CD14-positive monocyte (primary cell): ENCODE measurements at regions not wholly inside any gene's neighbourhood (a gene's known extent, or its start where the extent isn't known, plus 50 kb on each side); places are given as distances from the start of the nearest gene placed in this dataset.

Experiments
- DNase-seq, 3 donors: peaks; one replicate each; pipeline ENCODE4 v3.0.0-alpha.2; 2011 to 2022
- H2AFZ ChIP-seq: 2 replicates; pipeline ENCODE4 v1.6.0; 2012; ENCODE audit warnings: mild to moderate bottlenecking, low read depth, low read length, inconsistent platforms; ENCODE audit not compliant: insufficient read depth, poor library complexity, severe bottlenecking
- H3K27ac ChIP-seq, 2 donors: 1 replicate in 1 of 2; 2 replicates in 1 of 2; pipeline ENCODE4 v1.5.1; 2012 to 2013; ENCODE audit warnings: low read length in 2 of 2, control low read depth in 1 of 2, inconsistent platforms in 1 of 2, low read depth in 1 of 2, mild to moderate bottlenecking in 1 of 2
- H3K27me3 ChIP-seq, 2 donors: one replicate each; pipeline versions ENCODE4 v1.6.0 to v1.6.1; 2011 to 2013; ENCODE audit warnings: low read length in 2 of 2; ENCODE audit not compliant: control insufficient read depth in 2 of 2, insufficient read depth in 2 of 2
- H3K36me3 ChIP-seq, 2 donors: replicated peaks in 1 of 2; 1 replicate in 1 of 2; 2 replicates in 1 of 2; pipeline versions ENCODE4 v1.5.1 to v1.6.1; 2012 to 2013; ENCODE audit warnings: low read length in 2 of 2, control low read depth in 1 of 2, inconsistent platforms in 1 of 2, mild to moderate bottlenecking in 1 of 2; ENCODE audit not compliant: insufficient read depth in 2 of 2, control insufficient read depth in 1 of 2
- H3K4me1 ChIP-seq, 2 donors: 1 replicate in 1 of 2; 2 replicates in 1 of 2; pipeline versions ENCODE4 v1.5.1 to v1.6.1; 2012 to 2013; ENCODE audit warnings: low read length in 2 of 2, control low read depth in 1 of 2, inconsistent platforms in 1 of 2, mild to moderate bottlenecking in 1 of 2, moderate library complexity in 1 of 2; ENCODE audit not compliant: insufficient read depth in 2 of 2, control insufficient read depth in 1 of 2
- H3K4me2 ChIP-seq: replicated peaks from 2 replicates; pipeline ENCODE3; 2012; ENCODE audit warnings: low read length, moderate library complexity, mild to moderate bottlenecking; ENCODE audit not compliant: poor library complexity, severe bottlenecking; ENCODE audit errors: extremely low read depth
- H3K4me3 ChIP-seq, 3 experiments: fragments of 200-600 bp in 1 of 3; sonication (generic) in 1 of 3; replicated peaks in 1 of 3; 1 replicate in 2 of 3; 2 replicates in 1 of 3; pipeline ENCODE4 v1.5.1; 2011 to 2013; ENCODE audit warnings: low read length in 3 of 3, mild to moderate bottlenecking in 3 of 3, control low read depth in 2 of 3, low read depth in 2 of 3, inconsistent platforms in 1 of 3, moderate library complexity in 1 of 3
- H3K79me2 ChIP-seq: 2 replicates; pipeline ENCODE4 v1.6.0; 2012; ENCODE audit warnings: mild to moderate bottlenecking, control low read depth, inconsistent platforms, low read length, moderate library complexity; ENCODE audit not compliant: insufficient read depth
- H3K9ac ChIP-seq: 2 replicates; pipeline ENCODE4 v1.6.0; 2017; ENCODE audit warnings: low read length, mild to moderate bottlenecking; ENCODE audit not compliant: insufficient read depth, poor library complexity, severe bottlenecking
- H3K9me3 ChIP-seq, 2 donors: replicated peaks in 1 of 2; 1 replicate in 1 of 2; 2 replicates in 1 of 2; pipeline versions ENCODE4 v1.5.1 to v1.6.1; 2012 to 2013; ENCODE audit warnings: low read length in 2 of 2, control low read depth in 1 of 2; ENCODE audit not compliant: control insufficient read depth in 1 of 2, insufficient read depth in 1 of 2
- H4K20me1 ChIP-seq: 2 replicates; pipeline ENCODE4 v1.6.0; 2012; ENCODE audit warnings: mild to moderate bottlenecking, low read length, control low read depth, moderate library complexity; ENCODE audit not compliant: insufficient read depth
- H3K27ac Mint-ChIP-seq, 7 donors: one replicate each; pipeline ENCODE4 v1.8.0; 2020; ENCODE audit warnings: mild to moderate bottlenecking in 7 of 7, mixed read lengths in 7 of 7, moderate library complexity in 6 of 7, inconsistent platforms in 2 of 7
- H3K27me3 Mint-ChIP-seq, 3 donors: one replicate each; pipeline ENCODE4 v1.8.0; 2021 to 2022; ENCODE audit warnings: low read depth in 3 of 3, mild to moderate bottlenecking in 3 of 3, mixed read lengths in 3 of 3, moderate library complexity in 3 of 3, inconsistent platforms in 1 of 3
- H3K36me3 Mint-ChIP-seq, 2 donors: one replicate each; pipeline ENCODE4 v1.8.0; 2020; ENCODE audit warnings: mixed read lengths in 2 of 2, inconsistent platforms in 1 of 2, mild to moderate bottlenecking in 1 of 2
- H3K4me1 Mint-ChIP-seq: one replicate; pipeline ENCODE4 v1.8.0; 2020; ENCODE audit warnings: mild to moderate bottlenecking, mixed read lengths
- H3K4me3 Mint-ChIP-seq, 2 donors: one replicate each; pipeline ENCODE4 v1.8.0; 2020; ENCODE audit warnings: mild to moderate bottlenecking in 2 of 2, mixed read lengths in 2 of 2, moderate library complexity in 1 of 2
- H3K9me3 Mint-ChIP-seq, 7 donors: one replicate each; pipeline ENCODE4 v1.8.0; 2020 to 2022; ENCODE audit warnings: mixed read lengths in 7 of 7, mild to moderate bottlenecking in 6 of 7, moderate library complexity in 6 of 7, inconsistent platforms in 2 of 7
- WGBS: methylation state at CpG from one replicate; pipeline ENCODE4 v1.1.5; 2013; ENCODE audit warnings: missing lambda C conversion rate; ENCODE audit not compliant: insufficient coverage; 5-methylcytosine and 5-hydroxymethylcytosine counted together
- intact Hi-C, 2 donors: fragments of 100-400 bp; cut with micrococcal nuclease; formaldehyde crosslinking; loops; one replicate each; pipeline versions ENCODE4 v1.15.0 to v1.15.1; 2023
- TF ChIP-seq, protein P1 (sequence below): fragments of 200-600 bp; IDR thresholded peaks from one replicate; pipeline ENCODE4 v1.8.0; 2022; ENCODE audit warnings: antibody characterized with exemption, mild to moderate bottlenecking

DNA sequence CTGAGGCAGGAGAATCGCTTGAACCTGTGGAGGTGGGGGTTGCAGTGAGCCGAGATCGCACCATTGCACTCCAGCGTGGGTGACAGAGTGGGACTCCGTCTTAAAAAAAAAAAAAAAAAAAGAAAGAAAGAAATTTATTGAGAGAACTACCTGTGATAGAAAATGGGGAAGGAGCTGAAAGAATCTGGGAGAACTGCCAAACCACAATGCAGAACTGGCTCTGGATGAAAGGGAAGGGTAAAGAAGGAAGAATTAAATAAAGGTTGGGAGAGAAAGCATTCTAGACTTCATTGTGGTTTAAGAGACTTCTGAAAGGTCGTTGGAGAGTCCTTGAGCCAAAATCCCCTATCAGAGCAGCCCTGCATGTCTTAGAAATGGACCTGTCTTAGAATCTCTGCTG lies 567.9 kb upstream of the HTR2C start:
- no CpG with 5 or more reads among the region's 6 CpGs for WGBS
- no peak overlapping the region for H3K27ac Mint-ChIP-seq

DNA sequence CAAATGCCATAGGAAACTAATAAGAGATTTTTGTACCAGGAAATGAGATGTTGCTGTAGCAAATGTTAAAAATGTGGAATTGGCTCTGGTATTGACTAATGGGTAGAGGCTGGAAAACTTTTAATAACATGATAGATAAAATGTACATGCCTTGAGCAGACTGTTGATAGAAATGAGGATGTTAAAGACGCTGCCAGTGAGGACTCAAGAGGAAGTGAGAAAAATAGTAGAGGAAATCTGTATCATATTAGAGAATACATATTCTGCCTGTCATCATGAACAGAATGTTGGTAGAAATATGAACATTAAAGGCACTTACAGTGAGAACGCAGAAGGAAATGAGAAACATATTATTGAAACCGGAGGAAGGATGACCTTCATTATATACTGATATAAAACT lies 577.2 kb upstream of the HTR2C start:
- Histone ChIP-seq H3K4me1 (peaks cover 7 to 13% of the 10 kb centered on the region in 2 donors), H3K9me3 (peaks cover 0 to 6% of the 10 kb centered on the region in 2 donors), H2AFZ (no peak overlapping the region), H3K4me3 (no peak overlapping the region), H3K4me2 (no peak overlapping the region), H4K20me1 (no peaks in the 10 kb centered on the region), H3K79me2 (no peaks in the 10 kb centered on the region), H3K36me3 (no peaks in the 10 kb centered on the region), H3K27ac (no peak overlapping the region), H3K27me3 (no peaks in the 10 kb centered on the region), H3K9ac (no peak overlapping the region)
- no CpG with 5 or more reads among the region's 3 CpGs for WGBS
- H3K4me3 Mint-ChIP-seq, result no peak overlapping the region
- TF ChIP-seq, protein P1, sequence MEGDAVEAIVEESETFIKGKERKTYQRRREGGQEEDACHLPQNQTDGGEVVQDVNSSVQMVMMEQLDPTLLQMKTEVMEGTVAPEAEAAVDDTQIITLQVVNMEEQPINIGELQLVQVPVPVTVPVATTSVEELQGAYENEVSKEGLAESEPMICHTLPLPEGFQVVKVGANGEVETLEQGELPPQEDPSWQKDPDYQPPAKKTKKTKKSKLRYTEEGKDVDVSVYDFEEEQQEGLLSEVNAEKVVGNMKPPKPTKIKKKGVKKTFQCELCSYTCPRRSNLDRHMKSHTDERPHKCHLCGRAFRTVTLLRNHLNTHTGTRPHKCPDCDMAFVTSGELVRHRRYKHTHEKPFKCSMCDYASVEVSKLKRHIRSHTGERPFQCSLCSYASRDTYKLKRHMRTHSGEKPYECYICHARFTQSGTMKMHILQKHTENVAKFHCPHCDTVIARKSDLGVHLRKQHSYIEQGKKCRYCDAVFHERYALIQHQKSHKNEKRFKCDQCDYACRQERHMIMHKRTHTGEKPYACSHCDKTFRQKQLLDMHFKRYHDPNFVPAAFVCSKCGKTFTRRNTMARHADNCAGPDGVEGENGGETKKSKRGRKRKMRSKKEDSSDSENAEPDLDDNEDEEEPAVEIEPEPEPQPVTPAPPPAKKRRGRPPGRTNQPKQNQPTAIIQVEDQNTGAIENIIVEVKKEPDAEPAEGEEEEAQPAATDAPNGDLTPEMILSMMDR, result no peak
- H3K27ac Mint-ChIP-seq, result peak overlapping the region in 2 of 7 donors; percentile 15 to 43
- peaks cover 2 to 11% (median 4%) of the 10 kb centered on the region in 7 donors for H3K9me3 Mint-ChIP-seq
- peak; percentile 4 to 8 (median 4) for DNase-seq
- H3K4me1 Mint-ChIP-seq, result peaks cover 14% of the 10 kb centered on the region
- intact Hi-C loops, result no loop called here
- peaks cover 0 to 6% (median 0%) of the 10 kb centered on the region in 3 donors for H3K27me3 Mint-ChIP-seq
- H3K36me3 Mint-ChIP-seq, result no peaks in the 10 kb centered on the region

More for the DNA sequence above, 567.9 kb upstream of the HTR2C start:
- H3K36me3 Mint-ChIP-seq, result no peaks in the 10 kb centered on the region
- Histone ChIP-seq H4K20me1 (no peaks in the 10 kb centered on the region), H3K79me2 (no peaks in the 10 kb centered on the region), H3K4me1 (peaks cover 6 to 11% of the 10 kb centered on the region in 2 donors), H3K4me2 (peak overlapping the region; percentile 19), H3K27me3 (no peaks in the 10 kb centered on the region), H3K9me3 (no peaks in the 10 kb centered on the region), H3K4me3 (no peak overlapping the region), H3K36me3 (no peaks in the 10 kb centered on the region), H3K27ac (no peak overlapping the region), H3K9ac (no peak overlapping the region), H2AFZ (no peak overlapping the region)
- peaks cover 0 to 4% (median 0%) of the 10 kb centered on the region in 7 donors for H3K9me3 Mint-ChIP-seq
- H3K4me1 Mint-ChIP-seq, result no peaks in the 10 kb centered on the region
- intact Hi-C loops, result no loop called here
- DNase-seq, result peak in 2 of 3 donors; percentile 4 to 6
- H3K4me3 Mint-ChIP-seq, result no peak overlapping the region
- H3K27me3 Mint-ChIP-seq, result peaks cover 0 to 1% (median 0%) of the 10 kb centered on the region in 3 donors
- TF ChIP-seq, protein P1, result no peak
